ENCODE measurements at regions not wholly inside any gene's neighbourhood (a gene's known extent, or its start where the extent isn't known, plus 50 kb on each side); places are given as distances from the start of the nearest gene placed in this dataset.

DNA sequence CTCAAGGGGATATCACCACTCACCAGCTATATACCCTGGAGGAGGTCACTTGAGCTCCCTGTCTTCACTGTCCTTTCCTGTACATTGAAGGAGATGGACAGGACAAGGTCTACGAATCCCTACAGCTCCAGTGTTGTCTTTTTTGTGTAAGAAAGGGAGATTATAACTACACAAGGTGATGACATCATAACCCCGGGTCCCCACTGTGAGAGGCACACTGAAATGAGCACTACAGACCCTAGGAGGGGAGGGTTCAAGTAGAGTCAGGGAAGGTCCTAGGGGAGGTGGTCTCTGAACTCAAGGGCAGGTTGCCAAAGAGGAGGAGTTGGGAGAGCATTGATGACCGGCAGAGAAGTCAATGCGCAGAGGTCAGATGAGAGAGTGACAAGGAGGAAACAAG is 108.3 kb upstream of the SLC14A2 start:
- H3K4me2 ChIP-seq (ENCODE audit: low read depth, low read length), result no peak overlapping the region
- H3K9me3 ChIP-seq (ENCODE audit: low read length), result no peaks in the 10 kb centered on the region
- in situ Hi-C loops (cut with HindIII; ENCODE audit: extremely low pct_ligation_motif_present, low pct_unique_long_range_greater_than_20kb), result no loop called here
- no peak overlapping the region for H2AFZ ChIP-seq (ENCODE audit: low read length)
- no peaks in the 10 kb centered on the region; a peak in 1 of 5 replicates for H3K27me3 ChIP-seq (ENCODE audit: control insufficient read depth in 1 of 2, insufficient read depth in 2 of 2, low read length in 2 of 2)
- no peaks in the 10 kb centered on the region for H3K79me2 ChIP-seq (ENCODE audit: insufficient read depth, low read length)
- BruUV-seq (replicated peaks), result no TSS peak
- TF ChIP-seq ZNF572 (CRISPR knock-in tag; IDR thresholded peaks at IDR 0.05) (no peak), POLR2G (IDR thresholded peaks at IDR 0.05; ENCODE audit: low read depth, low read length) (no peak), ERF (CRISPR knock-in tag; IDR thresholded peaks at IDR 0.05) (no peak), TRIM24 (CRISPR knock-in tag; IDR thresholded peaks at IDR 0.05) (no peak), HMG20B (CRISPR knock-in tag; conservative IDR thresholded peaks at IDR 0.05) (no peak), CREB1 (IDR thresholded peaks at IDR 0.05) (peak; percentile 56; the same call in 1 of the 2 replicates), CREB1 (CRISPR knock-in tag; IDR thresholded peaks at IDR 0.05) (no peak), TGIF2 (CRISPR knock-in tag; IDR thresholded peaks at IDR 0.05) (no peak), TMF1 (CRISPR knock-in tag; IDR thresholded peaks at IDR 0.05; ENCODE audit: low read depth) (no peak), HNRNPLL (IDR thresholded peaks at IDR 0.05; ENCODE audit: low read depth, low read length, poor library complexity, severe bottlenecking) (no peak), NFKBIZ (CRISPR knock-in tag; IDR thresholded peaks at IDR 0.05) (no peak), ZNF350 (CRISPR knock-in tag; IDR thresholded peaks at IDR 0.05; ENCODE audit: borderline replicate concordance, low read depth) (no peak), ATF7 (IDR thresholded peaks at IDR 0.05) (peak; percentile 90), ATF7 (CRISPR knock-in tag; IDR thresholded peaks at IDR 0.05) (no peak), KLF11 (CRISPR knock-in tag; IDR thresholded peaks at IDR 0.05) (no peak)
- TF ChIP-seq, protein P1, sequence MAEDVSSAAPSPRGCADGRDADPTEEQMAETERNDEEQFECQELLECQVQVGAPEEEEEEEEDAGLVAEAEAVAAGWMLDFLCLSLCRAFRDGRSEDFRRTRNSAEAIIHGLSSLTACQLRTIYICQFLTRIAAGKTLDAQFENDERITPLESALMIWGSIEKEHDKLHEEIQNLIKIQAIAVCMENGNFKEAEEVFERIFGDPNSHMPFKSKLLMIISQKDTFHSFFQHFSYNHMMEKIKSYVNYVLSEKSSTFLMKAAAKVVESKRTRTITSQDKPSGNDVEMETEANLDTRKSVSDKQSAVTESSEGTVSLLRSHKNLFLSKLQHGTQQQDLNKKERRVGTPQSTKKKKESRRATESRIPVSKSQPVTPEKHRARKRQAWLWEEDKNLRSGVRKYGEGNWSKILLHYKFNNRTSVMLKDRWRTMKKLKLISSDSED (CRISPR knock-in tag; IDR thresholded peaks at IDR 0.05), result no peak
- H4K20me1 ChIP-seq (ENCODE audit: insufficient read depth, low read length), result no peaks in the 10 kb centered on the region
- no peak overlapping the region for H3K9ac ChIP-seq (ENCODE audit: insufficient read depth, low read depth, low read length)
- no peak overlapping the region for H3K4me3 ChIP-seq (replicated peaks in 1 of 3; ENCODE audit: insufficient read depth in 1 of 3, low read depth in 2 of 3, low read length in 3 of 3)
- no peak for FAIRE-seq
- POLR2A ChIA-PET, result no interaction called here
- CTCF ChIA-PET (ENCODE audit: low intra/inter-chr PET ratio, low total read pairs), result no interaction called here
- H3K36me3 ChIP-seq (replicated peaks in 1 of 2; ENCODE audit: control insufficient read depth in 1 of 2, insufficient read depth in 2 of 2, low read length in 2 of 2), result no peaks in the 10 kb centered on the region
- intact Hi-C loops (cut with micrococcal nuclease; ENCODE audit: unreplicated experiment), result no loop called here
- H3K4me1 ChIP-seq (ENCODE audit: insufficient read depth, low read length), result no peaks in the 10 kb centered on the region
- ATAC-seq, result no peak
- WGBS (ENCODE audit: low lambda C conversion rate), result 38% methylated on average over 4 of the region's 4 CpGs
- no peak for DNase-seq (ENCODE audit: low spot score)
- no peak overlapping the region for H3K27ac ChIP-seq (ENCODE audit: extremely low read length, insufficient read depth, low read length)
